ENCODE measurements at regions not wholly inside any gene's neighbourhood (a gene's known extent, or its start where the extent isn't known, plus 50 kb on each side); places are given as distances from the start of the nearest gene placed in this dataset.
A peak's percentile ranks its signal among the peaks of the same experiment; 100 is the strongest.
"Not testable (repeated sequence)": the region's sequence is repeated elsewhere in the genome, so short reads cannot be mapped to it uniquely, and the experiment has no call there.

DNA sequence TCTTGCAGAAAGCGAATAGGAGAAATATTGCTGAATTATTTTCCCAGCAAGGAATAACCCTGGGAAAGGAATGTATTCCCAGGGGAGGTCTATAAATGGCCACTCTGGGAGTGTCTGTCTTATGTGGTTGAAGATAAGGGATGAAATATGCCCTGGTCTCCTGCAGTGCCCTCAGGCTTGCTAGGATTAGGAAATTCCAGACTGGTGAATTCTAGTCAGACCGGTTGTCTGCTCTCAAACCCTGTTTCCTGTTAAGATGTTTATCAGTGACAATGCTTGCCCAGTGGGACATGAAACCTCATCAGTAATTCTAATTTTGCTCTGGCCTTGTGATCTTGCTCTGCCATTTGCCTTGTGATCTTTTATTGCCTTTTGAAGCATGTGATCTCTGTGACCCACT is 148.2 kb upstream of the CHODL start:
- not testable (repeated sequence) for DNase-seq

- DNase-seq: no peak
Observed at GRCh38 chr21:18089786-18090185, 154.8 kb upstream of the CHODL start.

GRCh38 chr21:18070392-18070791 is 174.2 kb upstream of the CHODL start:
- DNase-seq: no peak

DNA sequence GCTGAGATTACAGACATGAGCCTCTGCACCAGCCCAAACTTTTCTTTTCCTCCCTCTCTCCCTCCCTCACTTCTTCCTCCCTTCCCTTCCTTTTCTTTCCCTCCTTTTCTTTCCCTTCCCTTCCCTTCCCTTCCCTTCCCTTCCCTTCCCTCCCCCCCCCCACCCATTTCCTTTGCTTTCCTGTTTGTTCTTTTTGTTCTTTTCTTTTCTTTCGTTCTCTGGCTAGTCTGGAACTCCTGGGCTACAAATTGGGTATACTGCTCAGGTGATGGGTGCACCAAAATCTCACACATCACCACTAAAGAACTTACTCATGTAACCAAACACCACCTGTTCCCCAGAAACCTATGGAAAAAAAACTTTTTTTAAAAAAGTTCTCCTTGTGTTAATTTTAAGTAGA is 174.8 kb upstream of the CHODL start:
- DNase-seq: no peak

- no peak for DNase-seq
Observed at GRCh38 chr21:18060402-18060801, 184.2 kb upstream of the CHODL start.

DNA sequence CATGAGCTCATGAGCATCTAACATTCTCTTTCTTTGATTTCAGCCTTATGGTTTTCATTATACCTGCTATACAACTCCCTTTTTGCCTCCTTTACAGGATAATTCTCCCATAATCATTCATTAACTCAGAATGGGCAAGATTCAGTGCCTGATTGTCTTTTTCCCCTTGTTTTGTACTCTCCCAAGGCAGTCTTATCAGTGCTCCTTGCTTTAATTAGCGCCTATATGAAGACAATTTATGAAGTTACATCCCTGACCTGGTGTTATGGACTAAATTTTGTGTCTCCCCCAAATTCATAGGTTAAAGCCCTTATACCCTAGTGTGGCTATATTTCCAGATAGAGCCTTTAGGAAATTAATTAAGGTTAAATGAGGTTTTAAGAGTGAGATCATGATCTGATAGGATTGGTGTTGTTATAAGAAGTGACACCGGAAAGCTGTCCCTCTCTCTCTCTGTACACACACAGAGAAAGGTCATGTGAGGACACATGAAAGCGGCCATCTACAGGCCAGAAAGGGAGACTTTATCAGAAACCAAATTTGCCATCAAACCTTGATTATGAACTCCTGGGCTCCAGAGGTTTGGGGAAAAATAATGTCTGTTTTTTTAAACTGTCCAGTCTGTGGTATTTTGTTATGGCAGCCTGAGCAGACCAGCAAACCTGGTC is 185.8 kb upstream of the CHODL start:
- DNase-seq: no peak

GRCh38 chr21:18053151-18053550 is 191.5 kb upstream of the CHODL start:
- DNase-seq: no peak

GRCh38 chr21:18049461-18049860 is 195.2 kb upstream of the CHODL start:
- no peak for DNase-seq

- no peak for DNase-seq
Observed at GRCh38 chr21:18041012-18041411, 203.6 kb upstream of the CHODL start.

DNA sequence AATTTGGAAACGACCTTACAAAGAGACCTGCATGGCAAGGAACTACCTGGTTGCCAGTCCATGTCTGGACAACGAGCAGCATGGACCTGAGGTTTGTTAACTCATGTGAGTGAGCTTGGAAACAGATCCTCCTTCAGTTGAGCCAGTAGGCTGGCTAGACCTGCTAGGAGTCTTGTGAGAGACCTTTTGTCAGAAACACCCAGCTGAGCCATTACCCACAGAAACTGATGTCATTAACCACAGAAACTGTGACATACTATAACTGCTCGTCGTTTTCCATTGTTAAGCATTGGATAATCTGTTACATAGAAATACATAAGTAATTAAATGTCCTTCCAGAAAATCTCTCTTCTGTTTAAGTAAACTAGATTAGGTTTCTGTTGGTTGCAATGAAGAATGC is 211.1 kb upstream of the C21orf91 start:
- no peak for DNase-seq

- no peak for DNase-seq
Observed at GRCh38 chr21:18026359-18026758, 207.2 kb upstream of the C21orf91 start.

DNA sequence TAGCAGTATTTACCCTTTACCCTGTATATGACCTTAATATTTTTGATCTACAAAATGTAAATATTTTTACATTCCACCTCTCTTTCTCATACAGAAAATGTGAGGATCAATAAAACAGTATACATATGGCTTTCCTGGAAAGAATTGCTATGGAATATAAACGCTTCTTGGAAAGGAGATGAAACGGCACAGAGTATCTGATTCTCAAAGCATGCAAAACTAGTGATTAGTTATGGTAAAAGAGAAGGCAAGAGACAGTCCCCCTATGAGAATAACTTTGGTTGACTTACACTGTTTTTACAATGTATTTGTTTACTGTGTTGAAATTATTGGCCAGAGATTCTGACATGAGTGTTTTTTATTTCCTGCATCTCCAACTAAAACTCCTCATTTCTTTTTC is 204.6 kb upstream of the C21orf91 start:
- DNase-seq: no peak

GRCh38 chr21:18023157-18023556 is 204.0 kb upstream of the C21orf91 start:
- no peak for DNase-seq

- DNase-seq: no peak
Observed at GRCh38 chr21:18007121-18007520, 188.0 kb upstream of the C21orf91 start.

- no peak for DNase-seq
Observed at GRCh38 chr21:18006691-18007090, 187.5 kb upstream of the C21orf91 start.

DNA sequence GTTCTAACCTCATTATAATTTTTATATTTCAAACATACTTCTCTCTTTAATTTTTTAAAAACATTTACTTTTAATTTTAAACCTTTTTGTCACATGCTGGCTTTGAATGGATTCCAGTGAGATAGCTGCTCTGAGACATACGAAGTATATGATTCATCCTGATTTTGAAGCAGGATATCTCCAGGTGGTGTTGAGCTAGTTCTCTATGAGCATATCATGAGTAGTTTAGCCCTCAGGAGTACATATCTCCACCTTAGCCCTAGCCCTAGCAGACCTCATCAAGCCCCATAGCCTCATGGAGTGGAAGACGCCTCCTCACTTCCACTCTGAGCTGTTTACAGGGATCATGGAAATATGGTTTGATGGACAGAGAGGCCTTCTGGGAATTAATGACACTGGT is 183.2 kb upstream of the C21orf91 start:
- no peak for DNase-seq

DNA sequence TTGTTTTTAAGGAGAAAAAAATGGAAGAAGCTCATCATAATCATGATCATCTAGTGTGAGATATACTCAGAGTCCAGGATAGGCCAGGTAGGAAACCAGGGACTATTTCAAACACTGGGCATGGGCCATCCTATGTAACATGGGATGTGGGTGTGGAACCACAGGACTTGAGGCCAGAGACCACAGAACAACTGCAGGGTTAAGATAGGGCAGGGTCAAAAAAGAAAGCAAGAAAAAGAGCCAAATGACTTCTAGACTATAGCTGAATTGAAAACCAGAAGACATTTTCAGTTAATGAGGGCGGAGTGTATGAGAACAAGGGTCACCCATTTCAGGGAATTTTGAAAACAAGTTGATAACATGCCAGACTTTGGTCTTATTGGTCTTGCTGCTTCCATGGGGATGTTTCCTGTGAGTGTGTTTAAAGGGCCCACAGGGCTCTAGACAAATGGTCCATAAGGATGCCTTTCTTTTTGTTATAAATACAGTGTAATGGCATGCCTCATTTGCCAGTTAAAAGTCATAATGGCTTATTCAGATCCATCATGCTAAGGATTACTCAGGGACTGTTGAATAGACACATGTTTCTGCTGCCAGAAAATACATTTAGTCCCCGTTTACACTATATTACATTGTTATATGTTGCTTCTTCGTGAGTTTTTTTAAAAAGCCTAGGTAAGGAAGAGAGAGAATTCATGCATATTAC is 182.0 kb upstream of the C21orf91 start:
- DNase-seq: peak; percentile 75

DNA sequence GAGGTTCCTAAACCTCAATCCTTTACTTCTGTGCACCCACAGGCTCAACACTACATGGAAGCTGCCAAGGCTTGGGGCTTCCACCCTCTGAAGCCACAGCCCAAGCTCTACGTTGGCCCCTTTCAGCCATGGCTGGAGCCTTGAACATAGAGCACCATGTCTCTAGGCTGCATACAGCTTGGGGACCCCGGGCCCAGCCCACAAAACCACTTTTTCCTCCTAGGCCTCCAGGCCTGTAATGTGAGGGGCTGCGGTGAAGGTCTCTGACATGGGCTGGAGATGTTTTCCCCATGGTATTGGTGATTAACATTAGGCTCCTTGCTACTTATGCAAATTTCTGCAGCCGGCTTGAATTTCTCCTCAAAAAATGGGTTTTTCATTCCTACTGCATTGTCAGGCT is 179.4 kb upstream of the C21orf91 start:
- not testable (repeated sequence) for DNase-seq

DNA sequence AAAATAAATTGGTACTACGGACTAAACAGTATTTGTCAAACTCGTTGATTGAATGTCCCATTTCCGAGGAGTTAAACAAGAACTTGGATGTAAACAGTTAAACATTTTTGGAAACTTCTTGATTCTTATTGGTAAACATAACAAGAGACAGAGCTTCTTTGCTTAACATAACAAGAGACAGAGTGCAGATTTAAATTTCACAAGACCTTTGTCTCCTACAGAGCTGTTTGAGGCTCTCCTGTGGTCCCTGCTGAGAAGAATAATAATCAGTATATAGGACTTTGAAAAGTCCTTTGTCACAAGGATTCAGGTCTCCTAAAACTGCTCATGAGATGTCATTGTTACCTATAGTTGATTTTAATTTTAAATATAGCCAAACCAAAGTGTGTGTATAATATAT is 170.6 kb upstream of the C21orf91 start:
- DNase-seq: no peak

- no peak for DNase-seq
Observed at GRCh38 chr21:17988102-17988437, 168.9 kb upstream of the C21orf91 start.

- no peak for DNase-seq
Observed at GRCh38 chr21:17987382-17988101, 168.4 kb upstream of the C21orf91 start.

GRCh38 chr21:17981060-17981740 is 162.0 kb upstream of the C21orf91 start:
- no peak for DNase-seq

DNA sequence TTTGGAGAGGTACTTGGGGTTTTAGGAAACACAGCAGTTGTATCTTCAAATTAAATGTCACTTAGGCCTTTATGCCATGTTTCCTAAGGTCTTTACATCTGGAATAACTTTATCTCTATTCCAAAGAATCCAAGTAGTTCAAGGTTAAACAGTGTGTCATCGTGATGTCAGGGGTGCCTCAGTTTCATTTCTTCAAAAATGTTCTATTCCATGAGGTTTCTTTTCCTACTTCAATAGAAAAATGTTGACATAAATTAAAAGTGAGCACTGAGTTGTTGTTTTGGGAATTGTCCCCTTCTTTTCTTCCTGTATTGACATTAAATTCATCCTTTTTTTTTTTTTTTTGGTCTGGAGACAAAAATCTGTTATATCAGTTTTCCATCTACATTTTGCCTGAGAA is 160.6 kb upstream of the C21orf91 start:
- DNase-seq: no peak

GRCh38 chr21:17978895-17979294 is 159.7 kb upstream of the C21orf91 start:
- DNase-seq: no peak

Data from NCI-H187 treated with DMSO at 0.1 percent for 48 hours (cell line).